Adrenal gland (tissue), 9 donors: ENCODE measurements at regions not wholly inside any gene's neighbourhood (a gene's known extent, or its start where the extent isn't known, plus 50 kb on each side); places are given as distances from the start of the nearest gene placed in this dataset.

Source experiments
- DNase-seq, 7 donors: peaks; one replicate each; pipeline ENCODE4 v3.0.0-alpha.2; 2019 to 2020
- H3K27ac ChIP-seq, 5 donors: fragments of 200-600 bp; sonication (generic) in 4 of 5; 1 replicate in 3 of 5; 2 replicates in 2 of 5; pipeline versions ENCODE4 v1.5.1 to v1.8.0; 2016 to 2020; ENCODE audit warnings: mild to moderate bottlenecking in 1 of 5
- H3K27me3 ChIP-seq: fragments of 200-600 bp; 2 replicates; pipeline ENCODE4 v1.8.0; 2021
- H3K36me3 ChIP-seq, 2 donors: fragments of 200-600 bp; replicated peaks in 1 of 2; 1 replicate in 1 of 2; 2 replicates in 1 of 2; pipeline versions ENCODE4 v1.5.1 to v1.8.0; 2018 to 2022
- H3K4me1 ChIP-seq, 2 donors: fragments of 200-600 bp; replicated peaks in 1 of 2; 1 replicate in 1 of 2; 2 replicates in 1 of 2; pipeline versions ENCODE4 v1.5.1 to v1.8.0; 2018 to 2021
- H3K4me3 ChIP-seq, 4 donors: fragments of 200-600 bp; sonication (generic) in 3 of 4; one replicate each; pipeline ENCODE4 v1.5.1; 2016 to 2018
- H3K9me3 ChIP-seq, 3 donors: fragments of 200-600 bp; sonication (generic) in 1 of 3; replicated peaks in 1 of 3; 1 replicate in 2 of 3; 2 replicates in 1 of 3; pipeline versions ENCODE4 v1.5.1 to v1.8.0; 2016 to 2021
- CTCF ChIP-seq, 6 experiments: fragments of 450-650 bp in 4 of 6; fragments of 200-600 bp in 2 of 6; sonication (generic) in 1 of 6; IDR thresholded peaks; 1 replicate in 5 of 6; 2 replicates in 1 of 6; pipeline versions ENCODE4 v1.5.1 to v1.8.0; 2016 to 2021; ENCODE audit warnings: antibody characterized with exemption in 6 of 6, mild to moderate bottlenecking in 2 of 6, moderate library complexity in 1 of 6
- POLR2A ChIP-seq, 2 donors: fragments of 450-650 bp; IDR thresholded peaks; one replicate each; pipeline ENCODE4 v1.6.1; 2017; ENCODE audit warnings: antibody characterized with exemption in 2 of 2, mild to moderate bottlenecking in 2 of 2, moderate library complexity in 1 of 2
- WGBS, 4 donors: extraction: QIAGEN DNeasy Blood & Tissue Kit in 2 of 4; methylation state at CpG; one replicate each; pipeline versions ENCODE4 v1.1.5 to v1.1.7; 2013 to 2017; 5-methylcytosine and 5-hydroxymethylcytosine counted together
- intact Hi-C, 2 donors: fragments of 100-400 bp; cut with DNase I; formaldehyde crosslinking; loops; one replicate each; pipeline versions ENCODE4 v1.14.1 to v1.15.0; 2022 to 2023
- donor health status: healthy with polysubstance abuse.
- donor health status: Bipolar disorder and iron deficiency.
- donor health status: DM: yes; HTN: yes; CAD: no.
- donor health status: DM: no; HTN: no; CAD: no.
- donor health status: DM: no; HTN: no; CAD: no.

GRCh38 chr17:14940108-14940937, 324.8 kb downstream of the PMP22 start:
- TF ChIP-seq POLR2A (IDR thresholded peaks at IDR 0.05) (no peak), CTCF (IDR thresholded peaks at IDR 0.05) (no peak)
- 68 to 78% (median 72%) methylated on average over 4 of the region's 4 CpGs for WGBS, 4 donors
- intact Hi-C loops, result no loop called here
- DNase-seq, result peak in 6 of 7 donors; percentile 20 to 53 (median 44)
- Histone ChIP-seq H3K9me3 (no peaks in the 10 kb centered on the region), H3K4me3 (no peak overlapping the region), H3K4me1 (no peaks in the 10 kb centered on the region), H3K36me3 (no peaks in the 10 kb centered on the region), H3K27ac (no peak overlapping the region), H3K27me3 (peaks cover 5% of the 10 kb centered on the region)

- Histone ChIP-seq H3K27ac (no peak overlapping the region), H3K4me1 (no peaks in the 10 kb centered on the region), H3K9me3 (no peaks in the 10 kb centered on the region), H3K4me3 (no peak overlapping the region), H3K27me3 (peaks cover 5% of the 10 kb centered on the region), H3K36me3 (no peaks in the 10 kb centered on the region)
- intact Hi-C loops, result no loop called here
- WGBS, 4 donors, result 86 to 93% (median 90%) methylated on average over 2 of the region's 2 CpGs
- no peak for DNase-seq
- no peak for TF ChIP-seq POLR2A (IDR thresholded peaks at IDR 0.05)
Measured at GRCh38 chr17:14935845-14936485, 329.2 kb downstream of the PMP22 start.

- no peaks in the 10 kb centered on the region for H3K9me3 ChIP-seq
- no peak overlapping the region for H3K4me3 ChIP-seq
- H3K36me3 ChIP-seq, result no peaks in the 10 kb centered on the region
- DNase-seq, result no peak
- no peaks in the 10 kb centered on the region for H3K4me1 ChIP-seq
- TF ChIP-seq POLR2A (IDR thresholded peaks at IDR 0.05) (no peak), CTCF (IDR thresholded peaks at IDR 0.05) (no peak)
- intact Hi-C loops, result no loop called here
- peaks cover 5% of the 10 kb centered on the region for H3K27me3 ChIP-seq
- no peak overlapping the region for H3K27ac ChIP-seq
- 71 to 92% (median 83%) methylated on average over 7 of the region's 7 CpGs for WGBS, 4 donors
Measured at GRCh38 chr17:14935139-14935841, 329.8 kb downstream of the PMP22 start.

- 73 to 80% (median 75%) methylated on average over 4 of the region's 4 CpGs for WGBS, 4 donors
- Histone ChIP-seq H3K36me3 (no peaks in the 10 kb centered on the region), H3K4me1 (no peaks in the 10 kb centered on the region), H3K27ac (no peak overlapping the region), H3K9me3 (no peaks in the 10 kb centered on the region), H3K4me3 (no peak overlapping the region), H3K27me3 (peaks cover 11% of the 10 kb centered on the region)
- intact Hi-C loops, result no loop called here
- TF ChIP-seq CTCF (IDR thresholded peaks at IDR 0.05) (no peak), POLR2A (IDR thresholded peaks at IDR 0.05) (no peak)
- no peak for DNase-seq
Measured at GRCh38 chr17:14933676-14934075, 331.4 kb downstream of the PMP22 start.
